ENCODE measurements at regions not wholly inside any gene's neighbourhood (a gene's known extent, or its start where the extent isn't known, plus 50 kb on each side); places are given as distances from the start of the nearest gene placed in this dataset.

GRCh38 chr18:64777556-64777955, 628.7 kb upstream of the LINC00305 start:
- TF ChIP-seq ZC3H10 (CRISPR knock-in tag; IDR thresholded peaks at IDR 0.05), result no peak
- TF ChIP-seq ARNTL (CRISPR knock-in tag; IDR thresholded peaks at IDR 0.05; ENCODE audit: borderline replicate concordance, low read depth), result no peak
- no peak for TF ChIP-seq OSR1 (CRISPR knock-in tag; IDR thresholded peaks at IDR 0.05)
- no peak for TF ChIP-seq PPARA (CRISPR knock-in tag; IDR thresholded peaks at IDR 0.05; ENCODE audit: borderline replicate concordance)
- no peak for TF ChIP-seq ZNF8 (CRISPR knock-in tag; IDR thresholded peaks at IDR 0.05)
- TF ChIP-seq PATZ1 (CRISPR knock-in tag; IDR thresholded peaks at IDR 0.05; ENCODE audit: borderline replicate concordance), result no peak
- TF ChIP-seq TSHZ2 (CRISPR knock-in tag; IDR thresholded peaks at IDR 0.05), result no peak
- no peak for TF ChIP-seq TCF4 (CRISPR knock-in tag; IDR thresholded peaks at IDR 0.05; ENCODE audit: borderline replicate concordance)
- TF ChIP-seq CREB5 (CRISPR knock-in tag; IDR thresholded peaks at IDR 0.05; ENCODE audit: low read depth), result no peak
- TF ChIP-seq ZFP30 (CRISPR knock-in tag; IDR thresholded peaks at IDR 0.05), result no peak
- TF ChIP-seq ZFP3 (CRISPR knock-in tag; IDR thresholded peaks at IDR 0.05), result no peak
- TF ChIP-seq CSRNP3 (CRISPR knock-in tag; IDR thresholded peaks at IDR 0.05), result no peak
- TF ChIP-seq CSDC2 (CRISPR knock-in tag; IDR thresholded peaks at IDR 0.05), result no peak
